ENCODE measurements at regions not wholly inside any gene's neighbourhood (a gene's known extent, or its start where the extent isn't known, plus 50 kb on each side); places are given as distances from the start of the nearest gene placed in this dataset.
"Not testable (repeated sequence)": the region's sequence is repeated elsewhere in the genome, so short reads cannot be mapped to it uniquely, and the experiment has no call there.

GRCh38 chrX:129091097-129091496 is 432.2 kb downstream of the SMARCA1 start:
- H3K27me3 ChIP-seq (ENCODE audit: insufficient read depth, low read length, poor library complexity, severe bottlenecking) = no peaks in the 10 kb centered on the region
- H3K27ac ChIP-seq (ENCODE audit: low read depth, low read length) = no peak overlapping the region
- H3K9me3 Mint-ChIP-seq = peaks cover 0 to 4% (median 0%) of the 10 kb centered on the region in 5 donors
- no peak overlapping the region for H3K4me3 Mint-ChIP-seq
- POLR2A ChIA-PET = no interaction called here
- no peaks in the 10 kb centered on the region for H3K9me3 ChIP-seq (ENCODE audit: low read length)
- H3K27ac Mint-ChIP-seq = no peak overlapping the region
- no peak overlapping the region for H3K4me3 ChIP-seq (ENCODE audit: low read length)
- H3K36me3 ChIP-seq (ENCODE audit: insufficient read depth, low read length) = no peaks in the 10 kb centered on the region
- CTCF ChIA-PET = no interaction called here
- H3K27me3 Mint-ChIP-seq = peaks cover 0 to 3% of the 10 kb centered on the region in 2 donors
- no peaks in the 10 kb centered on the region for H3K4me1 Mint-ChIP-seq
- no peak for DNase-seq
- H3K4me1 ChIP-seq (ENCODE audit: insufficient read depth, low read length) = no peaks in the 10 kb centered on the region
- H3K36me3 Mint-ChIP-seq = no peaks in the 10 kb centered on the region

- H3K4me3 Mint-ChIP-seq = no peak overlapping the region
- ChIA-PET POLR2A (no interaction called here), CTCF (no interaction called here)
- no peaks in the 10 kb centered on the region for H3K36me3 ChIP-seq (ENCODE audit: insufficient read depth, low read length)
- no peak overlapping the region for H3K4me3 ChIP-seq (ENCODE audit: low read length)
- H3K4me1 Mint-ChIP-seq = no peaks in the 10 kb centered on the region
- no peak overlapping the region for H3K27ac ChIP-seq (ENCODE audit: low read depth, low read length)
- no peaks in the 10 kb centered on the region for H3K4me1 ChIP-seq (ENCODE audit: insufficient read depth, low read length)
- peaks cover 0 to 3% of the 10 kb centered on the region in 2 donors for H3K27me3 Mint-ChIP-seq
- peaks cover 0 to 5% (median 3%) of the 10 kb centered on the region in 5 donors for H3K9me3 Mint-ChIP-seq
- DNase-seq = no peak
- no peaks in the 10 kb centered on the region for H3K27me3 ChIP-seq (ENCODE audit: insufficient read depth, low read length, poor library complexity, severe bottlenecking)
- no peaks in the 10 kb centered on the region for H3K9me3 ChIP-seq (ENCODE audit: low read length)
- no peaks in the 10 kb centered on the region for H3K36me3 Mint-ChIP-seq
- no peak overlapping the region for H3K27ac Mint-ChIP-seq
Observed at GRCh38 chrX:129086802-129087201, 436.5 kb downstream of the SMARCA1 start.

- H3K36me3 Mint-ChIP-seq; H3K27me3 ChIP-seq (ENCODE audit: insufficient read depth, low read length, poor library complexity, severe bottlenecking); DNase-seq; H3K4me1 ChIP-seq (ENCODE audit: insufficient read depth, low read length); H3K4me3 ChIP-seq (ENCODE audit: low read length); H3K27me3 Mint-ChIP-seq; POLR2A ChIA-PET; CTCF ChIA-PET; H3K4me3 Mint-ChIP-seq; H3K9me3 ChIP-seq (ENCODE audit: low read length); H3K4me1 Mint-ChIP-seq; H3K36me3 ChIP-seq (ENCODE audit: insufficient read depth, low read length); H3K9me3 Mint-ChIP-seq; H3K27ac Mint-ChIP-seq; H3K27ac ChIP-seq (ENCODE audit: low read depth, low read length): not testable (repeated sequence)
Observed at GRCh38 chrX:129084291-129084690, 439.0 kb downstream of the SMARCA1 start.

GRCh38 chrX:129077424-129078170 is 445.7 kb downstream of the SMARCA1 start:
- H3K36me3 Mint-ChIP-seq = no peaks in the 10 kb centered on the region
- H3K9me3 Mint-ChIP-seq = peaks cover 0 to 5% (median 3%) of the 10 kb centered on the region in 5 donors
- Histone ChIP-seq H3K27me3 (ENCODE audit: insufficient read depth, low read length, poor library complexity, severe bottlenecking) (no peaks in the 10 kb centered on the region), H3K27ac (ENCODE audit: low read depth, low read length) (no peak overlapping the region), H3K4me1 (ENCODE audit: insufficient read depth, low read length) (no peaks in the 10 kb centered on the region), H3K9me3 (ENCODE audit: low read length) (no peaks in the 10 kb centered on the region), H3K36me3 (ENCODE audit: insufficient read depth, low read length) (no peaks in the 10 kb centered on the region), H3K4me3 (ENCODE audit: low read length) (no peak overlapping the region)
- no peak overlapping the region for H3K4me3 Mint-ChIP-seq
- ChIA-PET CTCF (no interaction called here), POLR2A (no interaction called here)
- DNase-seq = no peak
- peaks cover 0 to 3% of the 10 kb centered on the region in 2 donors for H3K27me3 Mint-ChIP-seq
- H3K27ac Mint-ChIP-seq = no peak overlapping the region
- H3K4me1 Mint-ChIP-seq = no peaks in the 10 kb centered on the region

- no peaks in the 10 kb centered on the region for H3K36me3 ChIP-seq (ENCODE audit: insufficient read depth, low read length)
- peaks cover 0 to 3% (median 0%) of the 10 kb centered on the region in 5 donors for H3K9me3 Mint-ChIP-seq
- no peaks in the 10 kb centered on the region for H3K4me1 Mint-ChIP-seq
- ChIA-PET POLR2A (no interaction called here), CTCF (no interaction called here)
- H3K27me3 ChIP-seq (ENCODE audit: insufficient read depth, low read length, poor library complexity, severe bottlenecking) = no peaks in the 10 kb centered on the region
- no peak overlapping the region for H3K27ac Mint-ChIP-seq
- no peaks in the 10 kb centered on the region for H3K4me1 ChIP-seq (ENCODE audit: insufficient read depth, low read length)
- H3K27ac ChIP-seq (ENCODE audit: low read depth, low read length) = no peak overlapping the region
- H3K9me3 ChIP-seq (ENCODE audit: low read length) = no peaks in the 10 kb centered on the region
- DNase-seq = no peak
- H3K4me3 ChIP-seq (ENCODE audit: low read length) = no peak overlapping the region
- peaks cover 0 to 4% of the 10 kb centered on the region in 2 donors for H3K27me3 Mint-ChIP-seq
- no peaks in the 10 kb centered on the region for H3K36me3 Mint-ChIP-seq
- H3K4me3 Mint-ChIP-seq = no peak overlapping the region
Observed at GRCh38 chrX:129071390-129071789, 451.9 kb downstream of the SMARCA1 start.

GRCh38 chrX:129065895-129066294 is 457.4 kb downstream of the SMARCA1 start:
- Mint-ChIP-seq H3K27me3 (no peaks in the 10 kb centered on the region), H3K4me3 (no peak overlapping the region), H3K4me1 (no peaks in the 10 kb centered on the region), H3K9me3 (no peaks in the 10 kb centered on the region), H3K36me3 (no peaks in the 10 kb centered on the region), H3K27ac (no peak overlapping the region)
- Histone ChIP-seq H3K27ac (ENCODE audit: low read depth, low read length) (no peak overlapping the region), H3K4me1 (ENCODE audit: insufficient read depth, low read length) (no peaks in the 10 kb centered on the region), H3K27me3 (ENCODE audit: insufficient read depth, low read length, poor library complexity, severe bottlenecking) (no peaks in the 10 kb centered on the region), H3K9me3 (ENCODE audit: low read length) (no peaks in the 10 kb centered on the region), H3K36me3 (ENCODE audit: insufficient read depth, low read length) (no peaks in the 10 kb centered on the region), H3K4me3 (ENCODE audit: low read length) (no peak overlapping the region)
- CTCF ChIA-PET = no interaction called here
- POLR2A ChIA-PET = no interaction called here
- no peak for DNase-seq

GRCh38 chrX:129058405-129058804 is 464.9 kb downstream of the SMARCA1 start:
- Histone ChIP-seq H3K27ac (ENCODE audit: low read depth, low read length) (no peak overlapping the region), H3K27me3 (ENCODE audit: insufficient read depth, low read length, poor library complexity, severe bottlenecking) (no peaks in the 10 kb centered on the region), H3K36me3 (ENCODE audit: insufficient read depth, low read length) (no peaks in the 10 kb centered on the region), H3K4me3 (ENCODE audit: low read length) (no peak overlapping the region), H3K4me1 (ENCODE audit: insufficient read depth, low read length) (no peaks in the 10 kb centered on the region), H3K9me3 (ENCODE audit: low read length) (no peaks in the 10 kb centered on the region)
- CTCF ChIA-PET = no interaction called here
- Mint-ChIP-seq H3K4me1 (no peaks in the 10 kb centered on the region), H3K27ac (no peak overlapping the region), H3K36me3 (no peaks in the 10 kb centered on the region), H3K4me3 (no peak overlapping the region), H3K9me3 (peaks cover 0 to 7% (median 0%) of the 10 kb centered on the region in 5 donors), H3K27me3 (peaks cover 0 to 8% of the 10 kb centered on the region in 2 donors)
- POLR2A ChIA-PET = no interaction called here
- no peak for DNase-seq

GRCh38 chrX:129043138-129043537 is 480.2 kb downstream of the SMARCA1 start:
- H3K4me1 ChIP-seq (ENCODE audit: insufficient read depth, low read length) = no peaks in the 10 kb centered on the region

More at GRCh38 chrX:129043138-129043537, 480.2 kb downstream of the SMARCA1 start:
- Histone ChIP-seq H3K9me3 (ENCODE audit: low read length) (no peaks in the 10 kb centered on the region), H3K36me3 (ENCODE audit: insufficient read depth, low read length) (no peaks in the 10 kb centered on the region), H3K27ac (ENCODE audit: low read depth, low read length) (no peak overlapping the region), H3K4me3 (ENCODE audit: low read length) (no peak overlapping the region), H3K27me3 (ENCODE audit: insufficient read depth, low read length, poor library complexity, severe bottlenecking) (no peaks in the 10 kb centered on the region)
- peaks cover 0 to 4% of the 10 kb centered on the region in 2 donors for H3K27me3 Mint-ChIP-seq
- CTCF ChIA-PET = no interaction called here
- H3K4me3 Mint-ChIP-seq = no peak overlapping the region
- H3K27ac Mint-ChIP-seq = no peak overlapping the region
- DNase-seq = no peak
- no peaks in the 10 kb centered on the region for H3K4me1 Mint-ChIP-seq
- POLR2A ChIA-PET = no interaction called here
- H3K36me3 Mint-ChIP-seq = no peaks in the 10 kb centered on the region
- peaks cover 0 to 2% (median 2%) of the 10 kb centered on the region in 5 donors for H3K9me3 Mint-ChIP-seq

Data from CD8-positive, alpha-beta memory T cell (primary cell).